HCT116 (cell line): ENCODE measurements at regions not wholly inside any gene's neighbourhood (a gene's known extent, or its start where the extent isn't known, plus 50 kb on each side); places are given as distances from the start of the nearest gene placed in this dataset.

ENCODE experiments used
- CTCF ChIP-seq, 3 experiments: fragments of 200-600 bp in 1 of 3; sonication (generic) in 1 of 3; IDR thresholded peaks in 2 of 3; conservative IDR thresholded peaks in 1 of 3; 2 replicates each; pipeline ENCODE4 v1.5.1; 2012 to 2017; ENCODE audit warnings: low read depth in 2 of 3, low read length in 2 of 3, antibody characterized with exemption in 1 of 3, borderline replicate concordance in 1 of 3, control low read depth in 1 of 3, mild to moderate bottlenecking in 1 of 3, mixed read lengths in 1 of 3, mixed run types in 1 of 3, moderate library complexity in 1 of 3; ENCODE audit not compliant: insufficient read depth in 1 of 3
- ELF1 ChIP-seq: IDR thresholded peaks from 2 replicates; pipeline ENCODE4 v1.6.1; 2012; ENCODE audit warnings: low read depth, borderline replicate concordance
- EZH2 ChIP-seq: fragments of 200-600 bp; sonication (generic); IDR thresholded peaks from 2 replicates; pipeline ENCODE4 v1.6.1; 2017; ENCODE audit warnings: antibody characterized with exemption, mixed run types
- EZH2phosphoT487 ChIP-seq: fragments of 200-600 bp; IDR thresholded peaks from 2 replicates; pipeline ENCODE4 v1.6.1; 2018; ENCODE audit warnings: antibody characterized with exemption, borderline replicate concordance
- JUND ChIP-seq: IDR thresholded peaks from 2 replicates; pipeline ENCODE4 v1.6.1; 2012
- POLR2AphosphoS5 ChIP-seq: IDR thresholded peaks from 2 replicates; pipeline ENCODE4 v1.6.1; 2011; ENCODE audit warnings: mild to moderate bottlenecking, low read depth, low read length, moderate library complexity
- SIN3A ChIP-seq: IDR thresholded peaks from 2 replicates; pipeline ENCODE4 v1.6.1; 2012; ENCODE audit warnings: low read depth
- SP1 ChIP-seq: IDR thresholded peaks from 2 replicates; pipeline ENCODE4 v1.6.1; 2012; ENCODE audit warnings: low read depth
- YY1 ChIP-seq: IDR thresholded peaks from 2 replicates; pipeline ENCODE4 v1.6.1; 2011; ENCODE audit warnings: low read length, low read depth, moderate library complexity, mild to moderate bottlenecking; ENCODE audit not compliant: insufficient replicate concordance; ENCODE audit errors: extremely low read depth
- TF ChIP-seq, protein P1 (sequence below): IDR thresholded peaks from 2 replicates; pipeline ENCODE4 v1.6.1; 2012; ENCODE audit warnings: low read depth

DNA sequence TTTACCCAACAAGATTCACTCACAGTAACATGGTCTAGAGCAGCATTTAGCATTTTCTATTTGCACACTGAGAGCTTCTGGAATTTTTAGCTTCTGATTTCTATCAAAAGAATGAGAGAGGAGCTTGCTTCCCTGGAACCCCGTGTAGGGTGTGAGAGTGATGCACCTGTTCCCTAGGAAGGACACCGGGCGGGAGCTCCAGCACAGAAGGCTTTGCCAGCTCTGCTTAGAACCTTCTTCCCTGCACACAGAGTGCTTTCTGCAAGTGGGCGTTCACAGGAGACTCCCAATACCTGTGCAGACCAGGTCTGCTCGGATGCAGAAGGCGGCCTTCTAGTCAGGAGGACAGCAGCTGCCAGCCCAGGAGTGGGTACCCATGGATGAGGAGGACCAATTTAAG lies 217.3 kb downstream of the TBXT start:
- no peak for TF ChIP-seq CTCF (IDR thresholded peaks at IDR 0.05 in 2 of 3, conservative IDR thresholded peaks at IDR 0.05 in 1 of 3; ENCODE audit: borderline replicate concordance in 1 of 3, insufficient read depth in 1 of 3, low read depth in 2 of 3, low read length in 2 of 3)
- no peak for TF ChIP-seq SP1
- TF ChIP-seq POLR2AphosphoS5 = no peak
- TF ChIP-seq, protein P1, sequence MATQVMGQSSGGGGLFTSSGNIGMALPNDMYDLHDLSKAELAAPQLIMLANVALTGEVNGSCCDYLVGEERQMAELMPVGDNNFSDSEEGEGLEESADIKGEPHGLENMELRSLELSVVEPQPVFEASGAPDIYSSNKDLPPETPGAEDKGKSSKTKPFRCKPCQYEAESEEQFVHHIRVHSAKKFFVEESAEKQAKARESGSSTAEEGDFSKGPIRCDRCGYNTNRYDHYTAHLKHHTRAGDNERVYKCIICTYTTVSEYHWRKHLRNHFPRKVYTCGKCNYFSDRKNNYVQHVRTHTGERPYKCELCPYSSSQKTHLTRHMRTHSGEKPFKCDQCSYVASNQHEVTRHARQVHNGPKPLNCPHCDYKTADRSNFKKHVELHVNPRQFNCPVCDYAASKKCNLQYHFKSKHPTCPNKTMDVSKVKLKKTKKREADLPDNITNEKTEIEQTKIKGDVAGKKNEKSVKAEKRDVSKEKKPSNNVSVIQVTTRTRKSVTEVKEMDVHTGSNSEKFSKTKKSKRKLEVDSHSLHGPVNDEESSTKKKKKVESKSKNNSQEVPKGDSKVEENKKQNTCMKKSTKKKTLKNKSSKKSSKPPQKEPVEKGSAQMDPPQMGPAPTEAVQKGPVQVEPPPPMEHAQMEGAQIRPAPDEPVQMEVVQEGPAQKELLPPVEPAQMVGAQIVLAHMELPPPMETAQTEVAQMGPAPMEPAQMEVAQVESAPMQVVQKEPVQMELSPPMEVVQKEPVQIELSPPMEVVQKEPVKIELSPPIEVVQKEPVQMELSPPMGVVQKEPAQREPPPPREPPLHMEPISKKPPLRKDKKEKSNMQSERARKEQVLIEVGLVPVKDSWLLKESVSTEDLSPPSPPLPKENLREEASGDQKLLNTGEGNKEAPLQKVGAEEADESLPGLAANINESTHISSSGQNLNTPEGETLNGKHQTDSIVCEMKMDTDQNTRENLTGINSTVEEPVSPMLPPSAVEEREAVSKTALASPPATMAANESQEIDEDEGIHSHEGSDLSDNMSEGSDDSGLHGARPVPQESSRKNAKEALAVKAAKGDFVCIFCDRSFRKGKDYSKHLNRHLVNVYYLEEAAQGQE = no peak
- TF ChIP-seq ELF1 = no peak
- TF ChIP-seq EZH2phosphoT487 = no peak
- no peak for TF ChIP-seq JUND
- TF ChIP-seq EZH2 = no peak
- TF ChIP-seq YY1 = no peak
- TF ChIP-seq SIN3A = no peak
